BE2C (cell line): ENCODE measurements at regions not wholly inside any gene's neighbourhood (a gene's known extent, or its start where the extent isn't known, plus 50 kb on each side); places are given as distances from the start of the nearest gene placed in this dataset.

ENCODE experiments used
- DNase-seq: peaks from one replicate; pipeline ENCODE4 v3.0.0-alpha.2; 2020
- H3K27me3 ChIP-seq: fragments of 250-450 bp; sonication (Bioruptor Pico); 2 replicates; pipeline ENCODE4 v1.5.1; 2020; ENCODE audit warnings: mild to moderate bottlenecking
- H3K36me3 ChIP-seq: fragments of 250-450 bp; sonication (Bioruptor Pico); 2 replicates; pipeline ENCODE4 v1.5.1; 2020; ENCODE audit warnings: mild to moderate bottlenecking
- H3K4me1 ChIP-seq: fragments of 250-450 bp; sonication (Bioruptor Pico); 2 replicates; pipeline ENCODE4 v1.5.1; 2020
- H3K4me3 ChIP-seq: 2 replicates; pipeline ENCODE4 v1.5.1; 2011; ENCODE audit warnings: low read depth, low read length
- H3K9me3 ChIP-seq: fragments of 250-450 bp; sonication (Bioruptor Pico); 2 replicates; pipeline ENCODE4 v1.5.1; 2020
- TF ChIP-seq, protein P1 (sequence below): IDR thresholded peaks from 2 replicates; pipeline ENCODE4 v1.5.1; 2012; ENCODE audit warnings: mild to moderate bottlenecking, low read depth, low read length

DNA sequence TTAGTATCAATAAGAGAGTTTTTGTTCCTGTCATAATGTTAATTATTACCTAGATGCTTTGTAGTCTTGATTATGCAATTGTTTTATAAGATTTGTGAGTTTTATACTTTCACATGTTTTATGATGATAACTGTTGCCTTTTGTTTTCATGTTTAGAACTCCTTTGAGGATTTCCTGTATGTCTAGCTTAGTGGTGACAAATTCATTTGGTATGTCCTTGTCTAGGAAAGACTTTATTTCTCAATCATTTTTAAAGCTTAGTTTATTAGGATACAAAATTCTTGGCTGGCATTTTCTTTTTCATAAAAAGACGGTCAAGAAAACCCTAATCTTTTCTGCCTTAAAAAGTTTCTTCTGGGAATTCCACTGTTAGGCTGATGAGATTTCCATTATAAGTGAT, 849.9 kb upstream of the EYS start:
- Histone ChIP-seq H3K27me3 (no peaks in the 10 kb centered on the region), H3K4me3 (no peak overlapping the region), H3K36me3 (no peaks in the 10 kb centered on the region), H3K4me1 (no peaks in the 10 kb centered on the region), H3K9me3 (no peaks in the 10 kb centered on the region)
- DNase-seq = no peak
- TF ChIP-seq, protein P1, sequence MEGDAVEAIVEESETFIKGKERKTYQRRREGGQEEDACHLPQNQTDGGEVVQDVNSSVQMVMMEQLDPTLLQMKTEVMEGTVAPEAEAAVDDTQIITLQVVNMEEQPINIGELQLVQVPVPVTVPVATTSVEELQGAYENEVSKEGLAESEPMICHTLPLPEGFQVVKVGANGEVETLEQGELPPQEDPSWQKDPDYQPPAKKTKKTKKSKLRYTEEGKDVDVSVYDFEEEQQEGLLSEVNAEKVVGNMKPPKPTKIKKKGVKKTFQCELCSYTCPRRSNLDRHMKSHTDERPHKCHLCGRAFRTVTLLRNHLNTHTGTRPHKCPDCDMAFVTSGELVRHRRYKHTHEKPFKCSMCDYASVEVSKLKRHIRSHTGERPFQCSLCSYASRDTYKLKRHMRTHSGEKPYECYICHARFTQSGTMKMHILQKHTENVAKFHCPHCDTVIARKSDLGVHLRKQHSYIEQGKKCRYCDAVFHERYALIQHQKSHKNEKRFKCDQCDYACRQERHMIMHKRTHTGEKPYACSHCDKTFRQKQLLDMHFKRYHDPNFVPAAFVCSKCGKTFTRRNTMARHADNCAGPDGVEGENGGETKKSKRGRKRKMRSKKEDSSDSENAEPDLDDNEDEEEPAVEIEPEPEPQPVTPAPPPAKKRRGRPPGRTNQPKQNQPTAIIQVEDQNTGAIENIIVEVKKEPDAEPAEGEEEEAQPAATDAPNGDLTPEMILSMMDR = no peak

DNA sequence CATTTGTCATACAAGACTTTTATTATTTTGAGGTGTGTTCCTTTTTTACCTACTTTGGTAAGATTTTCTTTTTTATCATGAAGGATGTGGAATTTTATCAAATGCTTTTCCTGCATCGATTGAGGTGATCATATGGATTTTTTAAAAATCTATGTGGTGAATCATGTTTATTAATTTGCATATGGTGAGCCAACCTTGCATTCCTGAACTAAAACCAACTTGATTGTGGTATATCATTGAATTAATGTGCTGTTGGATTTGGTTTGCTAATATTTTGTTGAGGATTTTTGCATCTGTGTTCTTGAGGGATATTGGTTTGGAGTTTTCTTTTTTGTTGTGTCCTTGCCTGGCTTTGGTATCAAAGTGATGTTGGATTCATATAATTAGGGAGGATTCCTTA, 848.1 kb upstream of the EYS start:
- Histone ChIP-seq H3K27me3 (no peaks in the 10 kb centered on the region), H3K4me3 (no peak overlapping the region), H3K36me3 (no peaks in the 10 kb centered on the region), H3K9me3 (no peaks in the 10 kb centered on the region), H3K4me1 (no peaks in the 10 kb centered on the region)
- TF ChIP-seq, protein P1 = no peak
- DNase-seq = no peak

DNA sequence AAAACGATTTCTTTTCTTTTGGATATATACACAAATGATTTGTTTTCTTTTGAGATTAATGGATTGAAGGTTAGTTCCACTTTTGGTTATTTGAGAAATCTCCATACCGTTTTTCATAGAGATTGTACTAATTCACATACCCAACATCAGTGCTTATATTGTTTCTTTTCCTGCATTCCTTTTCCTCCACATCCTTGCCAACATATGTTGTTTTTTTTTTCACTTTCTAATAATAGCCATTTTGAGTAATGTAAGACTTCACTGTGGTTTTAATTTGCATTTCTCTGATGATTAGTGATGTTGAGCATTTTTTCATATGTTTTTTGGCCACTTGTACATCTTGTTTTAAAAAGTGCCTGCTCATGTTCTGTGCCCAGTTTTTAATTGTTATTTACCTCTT, 846.4 kb upstream of the EYS start:
- DNase-seq = no peak
- H3K4me3 ChIP-seq = no peak overlapping the region
- no peaks in the 10 kb centered on the region for H3K4me1 ChIP-seq
- no peaks in the 10 kb centered on the region for H3K9me3 ChIP-seq
- TF ChIP-seq, protein P1 = no peak
- no peaks in the 10 kb centered on the region for H3K27me3 ChIP-seq
- no peaks in the 10 kb centered on the region for H3K36me3 ChIP-seq

DNA sequence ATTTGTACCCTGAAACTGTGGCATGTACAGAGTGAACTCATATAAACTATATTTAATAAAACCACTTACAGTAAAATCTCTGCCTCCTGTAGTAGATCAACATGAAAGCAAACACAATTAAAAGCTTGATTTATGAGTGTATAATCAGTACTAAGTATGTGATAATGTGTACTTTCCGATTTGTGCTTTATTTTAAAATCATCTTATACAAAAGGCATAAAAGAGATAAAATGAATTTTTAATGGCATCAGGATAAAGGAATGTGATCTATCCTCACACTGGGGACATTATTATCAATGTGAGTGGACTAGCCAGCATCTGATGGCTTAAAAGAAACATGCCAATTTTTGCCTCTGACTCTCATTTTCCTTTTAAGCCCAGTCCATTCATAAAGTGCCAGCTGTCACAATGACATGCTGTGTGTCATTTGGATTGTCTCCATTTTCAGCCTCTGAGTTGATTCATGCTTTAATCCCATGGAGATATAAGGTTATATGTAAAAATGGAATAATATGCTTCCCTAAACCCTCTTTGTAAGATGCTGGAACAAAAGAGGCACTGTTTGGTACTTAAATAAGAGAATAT, 831.6 kb upstream of the EYS start:
- H3K36me3 ChIP-seq = no peaks in the 10 kb centered on the region
- TF ChIP-seq, protein P1 = no peak
- H3K4me1 ChIP-seq = peaks cover 4% of the 10 kb centered on the region
- DNase-seq = no peak
- H3K9me3 ChIP-seq = no peaks in the 10 kb centered on the region
- H3K4me3 ChIP-seq = no peak overlapping the region
- H3K27me3 ChIP-seq = no peaks in the 10 kb centered on the region

DNA sequence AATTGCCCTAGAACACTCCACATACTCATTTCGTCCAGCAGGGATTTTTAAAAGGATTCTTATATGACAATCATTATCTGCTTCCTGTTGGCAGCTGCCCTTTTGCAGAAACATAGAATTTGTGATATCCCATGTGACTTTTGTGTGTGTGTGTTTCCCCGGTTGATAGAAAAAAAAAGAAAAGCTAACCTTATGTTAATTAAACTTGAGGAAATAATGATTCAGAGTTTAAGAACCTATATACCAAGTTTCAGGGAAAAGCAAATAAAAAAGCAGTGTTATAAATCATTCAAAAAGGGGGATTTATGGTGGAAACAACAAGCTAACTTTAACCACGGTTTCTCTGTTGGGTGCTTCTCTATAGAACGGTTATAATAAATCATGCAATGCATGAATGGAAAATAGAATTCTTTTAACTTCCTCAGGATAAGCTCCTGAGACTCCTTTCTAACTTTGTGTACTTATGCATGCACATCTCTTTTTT, 826.9 kb upstream of the EYS start:
- no peak for DNase-seq
- TF ChIP-seq, protein P1 = no peak

DNA sequence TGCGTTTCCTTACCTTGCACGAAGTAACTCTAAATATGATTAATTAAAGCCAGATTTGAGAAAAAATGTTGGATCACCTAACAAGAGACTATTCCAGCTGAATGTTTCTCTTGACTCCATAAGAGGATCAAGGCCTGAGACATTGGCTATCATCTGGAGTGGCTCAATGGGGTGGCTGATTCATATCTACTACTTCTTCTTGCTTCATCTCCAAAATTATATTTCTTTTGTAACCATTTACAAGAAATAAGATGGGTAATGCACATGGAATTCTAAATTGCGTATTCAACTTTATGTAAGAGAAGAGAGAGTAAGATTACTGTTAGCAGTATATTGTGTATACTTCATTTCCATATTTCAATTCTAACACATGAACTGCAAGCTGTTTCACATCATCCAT, 819.0 kb upstream of the EYS start:
- no peak for DNase-seq
- no peak overlapping the region for H3K4me3 ChIP-seq
- no peaks in the 10 kb centered on the region; the same call in 1 of the 2 replicates for H3K4me1 ChIP-seq
- TF ChIP-seq, protein P1 = no peak
- H3K36me3 ChIP-seq = no peaks in the 10 kb centered on the region
- H3K9me3 ChIP-seq = no peaks in the 10 kb centered on the region
- no peaks in the 10 kb centered on the region for H3K27me3 ChIP-seq

More for the DNA sequence above, 826.9 kb upstream of the EYS start:
- H3K4me3 ChIP-seq = no peak overlapping the region
- peaks cover 3% of the 10 kb centered on the region for H3K4me1 ChIP-seq
- H3K36me3 ChIP-seq = no peaks in the 10 kb centered on the region
- H3K9me3 ChIP-seq = no peaks in the 10 kb centered on the region
- no peaks in the 10 kb centered on the region for H3K27me3 ChIP-seq
